HFFc6 (cell line): ENCODE measurements at regions not wholly inside any gene's neighbourhood (a gene's known extent, or its start where the extent isn't known, plus 50 kb on each side); places are given as distances from the start of the nearest gene placed in this dataset.

Experiments used
- DNase-seq: peaks from one replicate; pipeline ENCODE4 v3.0.0-alpha.2; 2018
- H3K27ac Mint-ChIP-seq: 2 replicates; pipeline ENCODE4 v1.8.0; 2020; ENCODE audit warnings: mild to moderate bottlenecking, mixed read lengths
- H3K27me3 Mint-ChIP-seq: 2 replicates; pipeline ENCODE4 v1.8.0; 2021; ENCODE audit warnings: mild to moderate bottlenecking, moderate library complexity, mixed read lengths; ENCODE audit not compliant: insufficient read depth
- H3K36me3 Mint-ChIP-seq: 2 replicates; pipeline ENCODE4 v1.8.0; 2021; ENCODE audit warnings: low read depth, mixed read lengths
- H3K4me1 Mint-ChIP-seq: 2 replicates; pipeline ENCODE4 v1.8.0; 2020; ENCODE audit warnings: low read depth, mixed read lengths
- H3K4me3 Mint-ChIP-seq: 2 replicates; pipeline ENCODE4 v1.8.0; 2020; ENCODE audit warnings: mild to moderate bottlenecking, moderate library complexity, mixed read lengths
- H3K9me3 Mint-ChIP-seq: 2 replicates; pipeline ENCODE4 v1.8.0; 2020; ENCODE audit warnings: mild to moderate bottlenecking, mixed read lengths
- CTCF ChIP-seq: fragments of 200-600 bp; sonication (generic); IDR thresholded peaks from 2 replicates; pipeline ENCODE4 v1.5.0; 2021; ENCODE audit warnings: antibody characterized with exemption, mild to moderate bottlenecking

- H3K27me3 Mint-ChIP-seq, result no peaks in the 10 kb centered on the region
- H3K4me1 Mint-ChIP-seq, result no peaks in the 10 kb centered on the region
- H3K9me3 Mint-ChIP-seq, result peaks cover 5% of the 10 kb centered on the region; the same call in 1 of the 2 replicates
- no peak for TF ChIP-seq CTCF
- H3K27ac Mint-ChIP-seq, result no peak overlapping the region
- no peak for DNase-seq
- H3K4me3 Mint-ChIP-seq, result no peak overlapping the region
- no peaks in the 10 kb centered on the region; the same call in 1 of the 2 replicates for H3K36me3 Mint-ChIP-seq
Measured at GRCh38 chr1:166698771-166699170, 140.5 kb upstream of the POGK start.

- Mint-ChIP-seq H3K4me1 (no peaks in the 10 kb centered on the region), H3K9me3 (peaks cover 5% of the 10 kb centered on the region; the same call in 1 of the 2 replicates), H3K4me3 (no peak overlapping the region), H3K27ac (no peak overlapping the region), H3K27me3 (no peaks in the 10 kb centered on the region), H3K36me3 (no peaks in the 10 kb centered on the region; the same call in 1 of the 2 replicates)
- no peak for DNase-seq
- no peak for TF ChIP-seq CTCF
Measured at GRCh38 chr1:166699613-166700012, 139.7 kb upstream of the POGK start.

GRCh38 chr1:166700696-166701095, 138.6 kb upstream of the POGK start:
- no peak for DNase-seq
- no peak for TF ChIP-seq CTCF
- H3K27ac Mint-ChIP-seq, result no peak overlapping the region
- no peak overlapping the region for H3K4me3 Mint-ChIP-seq
- no peaks in the 10 kb centered on the region for H3K4me1 Mint-ChIP-seq
- H3K36me3 Mint-ChIP-seq, result no peaks in the 10 kb centered on the region; the same call in 1 of the 2 replicates
- peaks cover 5% of the 10 kb centered on the region for H3K9me3 Mint-ChIP-seq
- no peaks in the 10 kb centered on the region for H3K27me3 Mint-ChIP-seq

- no peaks in the 10 kb centered on the region for H3K27me3 Mint-ChIP-seq
- no peaks in the 10 kb centered on the region for H3K4me1 Mint-ChIP-seq
- no peak for DNase-seq
- peaks cover 5% of the 10 kb centered on the region for H3K9me3 Mint-ChIP-seq
- H3K4me3 Mint-ChIP-seq, result no peak overlapping the region
- TF ChIP-seq CTCF, result no peak
- no peak overlapping the region for H3K27ac Mint-ChIP-seq
- H3K36me3 Mint-ChIP-seq, result no peaks in the 10 kb centered on the region; the same call in 1 of the 2 replicates
Measured at GRCh38 chr1:166701603-166702100, 137.6 kb upstream of the POGK start.

- Mint-ChIP-seq H3K4me3 (no peak overlapping the region), H3K36me3 (no peaks in the 10 kb centered on the region; the same call in 1 of the 2 replicates), H3K9me3 (peaks cover 5% of the 10 kb centered on the region), H3K27me3 (no peaks in the 10 kb centered on the region), H3K27ac (no peak overlapping the region), H3K4me1 (no peaks in the 10 kb centered on the region)
- DNase-seq, result no peak
- TF ChIP-seq CTCF, result no peak
Measured at GRCh38 chr1:166703141-166703540, 136.1 kb upstream of the POGK start.
